Stomach smooth muscle (tissue), 2 donors: ENCODE measurements at regions not wholly inside any gene's neighbourhood (a gene's known extent, or its start where the extent isn't known, plus 50 kb on each side); places are given as distances from the start of the nearest gene placed in this dataset.
"Not testable (repeated sequence)": the region's sequence is repeated elsewhere in the genome, so short reads cannot be mapped to it uniquely, and the experiment has no call there.

Experiments used
- H3K27ac ChIP-seq: one replicate; pipeline ENCODE4 v1.7.0; 2013; ENCODE audit warnings: mild to moderate bottlenecking, low read length, inconsistent platforms
- H3K27me3 ChIP-seq, 2 donors: one replicate each; pipeline ENCODE4 v1.7.0; 2013; ENCODE audit warnings: low read length in 2 of 2; ENCODE audit not compliant: insufficient read depth in 2 of 2, control insufficient read depth in 1 of 2
- H3K36me3 ChIP-seq, 2 donors: one replicate each; pipeline ENCODE4 v1.7.0; 2013; ENCODE audit warnings: low read length in 2 of 2; ENCODE audit not compliant: control insufficient read depth in 2 of 2, insufficient read depth in 2 of 2
- H3K4me1 ChIP-seq: one replicate; pipeline ENCODE4 v1.7.0; 2013; ENCODE audit warnings: low read length; ENCODE audit not compliant: control insufficient read depth, insufficient read depth
- H3K4me3 ChIP-seq, 2 donors: one replicate each; pipeline ENCODE4 v1.7.0; 2013; ENCODE audit warnings: low read length in 2 of 2
- H3K9ac ChIP-seq, 2 donors: one replicate each; pipeline ENCODE4 v1.7.0; 2013; ENCODE audit warnings: low read length in 2 of 2, mild to moderate bottlenecking in 1 of 2
- H3K9me3 ChIP-seq, 2 donors: one replicate each; pipeline ENCODE4 v1.7.0; 2013; ENCODE audit warnings: low read length in 2 of 2; ENCODE audit not compliant: control insufficient read depth in 2 of 2
- donor health status: healthy.
- donor health status: Pancreatic carcinoma.

DNA sequence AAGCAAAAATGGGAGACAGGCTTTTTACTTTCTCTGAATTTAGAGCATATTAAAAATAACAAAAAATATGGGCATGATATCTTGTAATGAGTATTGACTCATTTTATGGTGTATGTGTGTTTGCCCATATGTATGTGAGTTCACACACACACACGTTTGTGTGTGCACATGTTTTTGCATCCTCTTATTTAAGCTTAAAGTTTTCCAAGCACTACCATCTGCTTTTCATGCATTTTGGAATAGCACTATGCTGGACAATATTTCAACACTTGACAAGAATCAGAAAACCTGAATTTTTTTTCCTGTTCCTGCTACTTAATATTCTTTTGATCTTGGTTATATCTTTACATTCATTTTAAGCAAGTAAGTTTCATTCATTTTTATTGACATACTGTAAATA, 872.7 kb downstream of the OTOL1 start:
- H3K36me3 ChIP-seq: no peaks in the 10 kb centered on the region
- H3K9ac ChIP-seq: no peak overlapping the region
- H3K9me3 ChIP-seq: no peaks in the 10 kb centered on the region
- H3K27me3 ChIP-seq: no peaks in the 10 kb centered on the region
- H3K4me1 ChIP-seq: no peaks in the 10 kb centered on the region
- no peak overlapping the region for H3K27ac ChIP-seq
- H3K4me3 ChIP-seq: no peak overlapping the region

DNA sequence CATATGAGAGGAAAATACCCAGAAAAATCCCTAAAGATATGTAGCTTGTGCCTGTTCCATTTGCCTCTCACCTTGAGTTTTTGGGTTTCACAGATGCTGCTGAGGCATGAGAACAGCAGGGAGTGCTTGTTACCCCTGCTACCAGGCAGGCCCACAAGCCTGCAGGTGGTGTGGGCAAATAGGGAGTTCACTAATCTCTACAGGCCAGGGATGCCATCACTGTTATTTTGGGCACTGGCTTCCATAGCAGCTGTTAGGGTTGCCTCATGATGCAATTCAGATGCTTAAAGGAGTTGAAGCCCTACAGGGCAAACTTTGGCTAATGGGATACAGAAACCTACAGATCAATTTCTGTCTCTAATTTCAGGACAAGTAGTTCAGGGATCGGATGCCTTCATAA, 873.5 kb downstream of the OTOL1 start:
- Histone ChIP-seq H3K36me3 (no peaks in the 10 kb centered on the region), H3K9me3 (no peaks in the 10 kb centered on the region), H3K9ac (no peak overlapping the region), H3K27me3 (no peaks in the 10 kb centered on the region), H3K4me3 (no peak overlapping the region), H3K4me1 (no peaks in the 10 kb centered on the region), H3K27ac (no peak overlapping the region)

DNA sequence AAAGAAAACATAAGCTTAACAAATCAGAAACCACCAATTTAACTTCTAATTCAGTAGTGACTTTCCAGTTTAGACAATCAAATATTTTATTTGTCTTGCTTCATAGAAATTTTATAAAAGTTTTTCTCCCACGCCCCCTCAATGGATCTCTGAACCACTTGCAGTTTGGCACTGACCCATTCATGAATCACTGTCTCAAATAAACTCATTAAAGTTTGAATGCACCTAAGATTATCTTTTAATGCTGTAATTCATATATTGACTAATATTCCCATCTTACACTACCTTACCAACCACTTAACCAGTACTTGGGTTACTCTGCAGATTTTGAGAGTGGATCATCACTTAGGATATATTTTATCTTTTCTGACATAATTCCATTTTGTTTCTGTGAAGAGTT, 880.2 kb downstream of the OTOL1 start:
- Histone ChIP-seq H3K4me3 (no peak overlapping the region), H3K36me3 (no peaks in the 10 kb centered on the region), H3K27ac (no peak overlapping the region), H3K9me3 (no peaks in the 10 kb centered on the region), H3K4me1 (no peaks in the 10 kb centered on the region), H3K9ac (no peak overlapping the region), H3K27me3 (no peaks in the 10 kb centered on the region)

DNA sequence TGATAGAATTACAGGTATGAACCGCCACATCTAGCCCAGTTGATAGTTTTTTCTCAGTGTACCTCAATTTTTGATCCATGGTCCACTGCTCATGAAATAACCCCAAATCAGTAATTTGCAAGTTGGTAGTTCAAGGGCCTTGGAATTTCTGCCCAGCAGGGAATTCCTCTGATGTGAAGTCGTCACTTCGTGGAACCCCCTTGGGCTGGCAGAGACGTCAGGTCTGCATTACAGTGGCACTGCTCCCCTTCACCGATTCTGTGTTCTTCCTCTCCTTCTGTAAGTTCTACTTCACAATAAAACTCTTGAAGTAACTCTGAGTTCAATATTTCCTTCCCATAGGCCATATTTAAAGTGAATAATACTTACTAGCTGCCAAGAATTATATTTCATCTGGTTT, 881.0 kb downstream of the OTOL1 start:
- Histone ChIP-seq H3K9me3 (no peaks in the 10 kb centered on the region), H3K9ac (no peak overlapping the region), H3K36me3 (no peaks in the 10 kb centered on the region), H3K27me3 (no peaks in the 10 kb centered on the region), H3K27ac (no peak overlapping the region), H3K4me3 (no peak overlapping the region), H3K4me1 (no peaks in the 10 kb centered on the region)

DNA sequence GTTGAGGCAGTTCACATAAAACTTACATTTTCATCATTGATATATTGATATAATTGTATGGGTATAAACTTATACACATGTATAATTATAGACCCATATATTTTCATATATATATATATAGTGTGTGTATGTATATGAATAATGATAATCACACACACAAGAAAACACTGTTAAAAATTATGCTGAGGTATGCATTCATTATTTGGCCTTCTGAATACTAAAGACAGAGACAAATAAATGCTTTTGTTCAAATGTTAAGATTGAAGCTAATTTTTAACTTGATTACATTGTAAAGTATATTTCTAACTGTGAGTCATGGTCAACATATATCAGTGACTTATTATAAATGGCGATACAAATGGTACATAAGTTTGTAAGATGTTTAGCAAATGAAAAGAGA, 888.8 kb downstream of the OTOL1 start:
- Histone ChIP-seq H3K4me3 (no peak overlapping the region), H3K27ac (no peak overlapping the region), H3K4me1 (no peaks in the 10 kb centered on the region), H3K27me3 (no peaks in the 10 kb centered on the region), H3K9me3 (no peaks in the 10 kb centered on the region), H3K36me3 (no peaks in the 10 kb centered on the region), H3K9ac (no peak overlapping the region)

DNA sequence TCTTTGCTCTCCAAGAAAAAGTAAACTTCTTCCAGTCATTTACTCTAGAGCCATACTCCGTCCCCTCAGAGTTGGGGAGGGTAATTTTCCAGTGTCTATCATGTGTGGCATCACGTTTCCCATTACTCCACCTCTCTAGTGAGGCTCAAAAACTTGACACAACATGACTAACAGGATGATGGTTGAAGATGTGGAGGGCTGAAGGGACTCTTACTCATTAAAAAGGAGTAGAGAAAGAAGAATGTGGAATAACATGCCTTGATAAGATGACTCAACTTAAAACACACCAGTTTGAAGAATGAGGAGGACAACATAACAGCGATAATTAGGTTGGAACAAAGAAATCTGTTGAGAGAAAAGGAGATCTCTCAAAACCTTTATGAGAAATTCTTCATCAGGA, 894.3 kb downstream of the OTOL1 start:
- H3K4me3 ChIP-seq: no peak overlapping the region
- no peak overlapping the region for H3K27ac ChIP-seq
- no peak overlapping the region for H3K9ac ChIP-seq
- H3K4me1 ChIP-seq: no peaks in the 10 kb centered on the region
- no peaks in the 10 kb centered on the region for H3K27me3 ChIP-seq
- no peaks in the 10 kb centered on the region for H3K9me3 ChIP-seq
- no peaks in the 10 kb centered on the region for H3K36me3 ChIP-seq

DNA sequence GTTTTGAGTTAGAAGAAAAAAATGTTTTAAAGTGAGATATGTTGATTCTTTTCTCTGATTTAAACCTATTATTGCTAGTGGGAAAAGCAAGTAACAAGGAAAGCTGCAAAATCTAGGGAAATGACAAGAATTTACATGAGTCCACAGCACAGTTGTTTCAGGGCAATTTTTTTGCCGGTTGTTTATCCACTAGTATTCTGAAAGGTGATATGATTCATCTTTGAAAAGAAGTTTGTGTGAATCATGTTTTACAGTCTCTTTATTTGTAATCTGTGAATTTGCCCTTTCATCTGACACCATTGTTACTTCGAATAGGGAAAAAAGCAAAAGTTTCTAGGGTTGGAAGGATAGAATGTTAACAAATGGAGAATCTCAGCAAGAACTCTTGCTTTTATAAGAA, 894.7 kb downstream of the OTOL1 start:
- no peak overlapping the region for H3K9ac ChIP-seq
- H3K27me3 ChIP-seq: no peaks in the 10 kb centered on the region
- H3K36me3 ChIP-seq: no peaks in the 10 kb centered on the region
- no peak overlapping the region for H3K27ac ChIP-seq
- H3K4me3 ChIP-seq: no peak overlapping the region
- H3K4me1 ChIP-seq: no peaks in the 10 kb centered on the region
- H3K9me3 ChIP-seq: no peaks in the 10 kb centered on the region

DNA sequence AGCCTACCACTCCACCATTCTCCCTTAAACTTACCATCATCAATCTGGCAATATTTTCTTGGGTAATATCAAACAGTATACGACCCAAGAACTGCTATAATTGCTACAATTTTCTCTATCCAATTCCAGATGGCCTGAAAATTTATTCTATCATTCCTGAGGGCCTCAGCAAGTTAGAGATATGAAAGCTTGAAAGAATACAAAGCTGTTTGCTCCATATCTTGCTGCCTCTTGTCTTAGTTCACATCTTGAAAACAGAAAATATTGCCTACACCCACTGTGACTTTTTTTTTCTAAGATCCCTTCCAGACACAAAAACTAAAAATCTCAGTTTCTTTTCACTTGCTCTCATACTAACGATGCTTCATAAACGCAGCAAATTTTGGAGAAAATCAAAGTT, 898.9 kb downstream of the OTOL1 start:
- no peaks in the 10 kb centered on the region for H3K9me3 ChIP-seq
- H3K27me3 ChIP-seq: no peaks in the 10 kb centered on the region
- no peak overlapping the region for H3K27ac ChIP-seq
- no peak overlapping the region for H3K9ac ChIP-seq
- H3K4me3 ChIP-seq: no peak overlapping the region
- no peaks in the 10 kb centered on the region for H3K36me3 ChIP-seq
- H3K4me1 ChIP-seq: no peaks in the 10 kb centered on the region

DNA sequence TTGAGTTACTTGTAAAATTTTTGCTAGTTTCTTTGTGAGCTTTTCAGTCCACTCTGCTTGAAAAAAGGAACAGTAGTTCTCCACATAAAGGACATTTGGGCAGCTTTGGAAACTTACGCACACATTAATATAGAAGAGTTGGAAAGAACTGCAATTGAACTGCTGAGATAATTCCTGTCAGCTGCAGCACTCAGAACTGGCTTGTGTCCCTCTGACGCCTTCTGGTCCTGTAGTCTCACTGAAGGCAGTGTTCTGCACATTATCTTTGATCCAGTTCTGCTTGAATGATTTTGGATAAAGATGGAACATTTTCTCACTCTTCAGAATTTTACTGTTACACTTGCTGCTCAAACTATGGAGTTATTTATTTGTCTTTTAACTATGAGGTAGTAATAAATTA, 901.9 kb downstream of the OTOL1 start:
- Histone ChIP-seq H3K4me1 (no peaks in the 10 kb centered on the region), H3K4me3 (no peak overlapping the region), H3K27me3 (no peaks in the 10 kb centered on the region), H3K27ac (no peak overlapping the region), H3K36me3 (no peaks in the 10 kb centered on the region), H3K9ac (no peak overlapping the region), H3K9me3 (no peaks in the 10 kb centered on the region)

DNA sequence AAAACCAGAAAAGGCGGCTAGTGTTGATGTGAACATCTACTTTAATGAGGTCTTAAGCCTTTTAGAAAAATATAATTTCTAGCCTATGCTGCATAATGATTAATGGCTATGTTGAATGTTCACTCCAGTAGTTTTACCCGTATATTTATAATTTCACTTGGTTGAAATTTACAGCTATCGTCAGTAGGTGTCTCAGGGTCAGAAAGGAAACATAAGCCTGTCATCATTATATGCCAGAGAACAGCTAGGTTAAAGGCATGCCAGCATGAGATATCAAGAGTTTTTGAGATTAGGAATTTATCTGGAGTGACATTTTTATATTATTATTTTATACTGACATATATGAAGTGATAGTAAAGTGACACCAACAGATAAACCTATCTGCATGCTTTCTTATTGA, 904.1 kb downstream of the OTOL1 start:
- Histone ChIP-seq H3K4me1 (no peaks in the 10 kb centered on the region), H3K27me3 (no peaks in the 10 kb centered on the region), H3K27ac (no peak overlapping the region), H3K36me3 (no peaks in the 10 kb centered on the region), H3K9me3 (peaks cover 0 to 2% of the 10 kb centered on the region in 2 donors), H3K4me3 (no peak overlapping the region), H3K9ac (no peak overlapping the region)

DNA sequence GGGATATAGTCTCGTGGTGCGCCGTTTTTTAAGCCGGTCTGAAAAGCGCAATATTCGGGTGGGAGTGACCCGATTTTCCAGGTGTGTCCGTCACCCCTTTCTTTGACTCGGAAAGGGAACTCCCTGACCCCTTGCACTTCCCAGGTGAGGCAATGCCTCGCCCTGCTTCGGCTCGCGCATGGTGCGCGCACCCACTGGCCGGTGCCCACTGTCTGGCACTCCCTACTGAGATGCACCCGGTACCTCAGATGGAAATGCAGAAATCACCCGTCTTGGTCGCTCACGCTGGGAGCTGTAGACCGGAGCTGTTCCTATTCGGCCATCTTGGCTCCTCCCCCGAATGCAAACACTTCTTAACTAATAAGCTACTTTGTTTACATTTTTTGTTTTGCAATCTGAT, 914.9 kb downstream of the OTOL1 start:
- not testable (repeated sequence) for H3K4me1 ChIP-seq, H3K36me3 ChIP-seq, H3K9me3 ChIP-seq, H3K9ac ChIP-seq, H3K27ac ChIP-seq, H3K4me3 ChIP-seq, H3K27me3 ChIP-seq

DNA sequence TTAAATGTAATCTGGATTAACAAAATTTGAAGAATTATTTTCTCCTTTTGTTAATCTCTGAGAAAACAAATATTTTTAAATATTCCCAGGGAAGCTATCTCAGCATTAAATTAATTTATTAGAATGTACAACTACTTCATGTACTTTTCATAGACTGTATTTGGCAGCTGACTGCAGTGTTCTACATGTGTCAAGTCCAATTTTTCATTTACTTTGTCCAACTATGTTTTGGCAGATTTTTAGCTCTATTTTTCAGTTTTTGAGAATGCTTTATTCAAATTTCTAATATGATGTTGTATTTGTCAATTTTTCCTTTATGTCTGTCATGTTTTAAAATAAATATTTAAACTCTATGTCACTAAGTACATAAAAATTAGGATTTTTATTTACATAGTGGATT, 925.1 kb downstream of the OTOL1 start:
- H3K9ac ChIP-seq: no peak overlapping the region
- no peaks in the 10 kb centered on the region for H3K36me3 ChIP-seq
- H3K9me3 ChIP-seq: no peaks in the 10 kb centered on the region
- H3K4me1 ChIP-seq: no peaks in the 10 kb centered on the region
- no peak overlapping the region for H3K27ac ChIP-seq
- no peaks in the 10 kb centered on the region for H3K27me3 ChIP-seq
- no peak overlapping the region for H3K4me3 ChIP-seq
